Endometrial microvascular endothelial cells (primary cell): ENCODE measurements at regions not wholly inside any gene's neighbourhood (a gene's known extent, or its start where the extent isn't known, plus 50 kb on each side); places are given as distances from the start of the nearest gene placed in this dataset.

Experiments
- in situ Hi-C: cut with HindIII; loops from 2 replicates; pipeline ENCODE4 v1.10.0; 2017; ENCODE audit warnings: low sequenced_read_pairs, low pct_unique_long_range_greater_than_20kb; ENCODE audit errors: inconsistent ontology term

DNA sequence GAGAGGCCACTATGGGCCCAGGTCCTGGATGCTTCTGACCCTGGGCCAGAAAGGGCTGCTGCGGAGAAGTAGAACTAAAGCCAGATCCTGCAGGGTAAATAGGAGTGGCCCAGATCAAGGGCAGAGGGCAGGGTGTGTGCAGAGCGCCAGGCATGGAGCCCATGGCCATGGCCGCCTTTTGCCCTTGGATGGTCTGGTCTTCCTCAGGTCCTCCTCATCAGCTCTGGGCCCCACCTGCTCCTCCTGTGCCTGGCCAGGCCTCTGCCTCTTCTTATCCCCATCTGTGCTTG lies 277.6 kb downstream of the BRD1 start:
- in situ Hi-C loops = no loop called here

DNA sequence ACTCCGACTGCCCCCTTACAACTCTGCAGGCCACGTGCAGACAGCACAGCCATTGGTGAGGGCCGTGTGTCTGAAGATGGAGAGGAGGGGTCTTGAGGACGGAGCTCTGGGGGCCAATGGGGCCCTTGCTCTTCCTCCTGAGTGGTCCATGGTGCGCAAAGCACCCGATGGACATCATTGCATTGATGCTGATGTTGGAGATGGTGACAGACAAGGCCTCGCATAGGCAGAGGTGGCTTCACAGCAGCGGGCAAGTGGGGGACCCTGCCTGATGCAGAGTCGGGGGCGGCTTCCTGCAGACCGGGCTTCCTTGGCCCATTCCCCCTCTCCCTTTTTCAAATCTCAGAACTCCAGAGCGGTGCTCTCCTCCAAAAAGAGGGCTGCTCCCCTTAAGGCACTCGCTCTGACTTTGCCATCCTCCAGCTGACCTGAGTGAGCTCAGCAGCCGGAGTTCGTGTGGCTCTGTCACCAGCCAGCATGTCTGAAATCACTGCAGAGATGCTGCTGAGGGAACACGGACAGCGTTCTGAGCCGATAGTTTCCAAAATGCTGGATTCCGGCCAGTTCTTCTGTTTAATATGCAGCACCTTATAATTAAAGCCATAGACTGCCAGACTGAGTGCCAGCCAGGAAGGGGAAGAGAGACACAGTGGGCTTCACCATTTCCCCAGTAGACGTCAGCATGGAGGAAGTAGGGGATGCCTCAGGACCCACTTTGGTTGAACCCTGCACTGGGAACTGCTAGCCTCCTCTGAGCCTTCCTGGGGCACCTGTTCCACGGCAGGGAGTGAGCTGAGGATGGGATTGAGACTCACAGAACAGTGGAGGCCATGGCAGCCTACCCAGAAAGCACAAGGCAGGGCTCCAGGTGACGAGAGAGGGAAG lies 278.2 kb downstream of the BRD1 start:
- in situ Hi-C loops = no loop called here

DNA sequence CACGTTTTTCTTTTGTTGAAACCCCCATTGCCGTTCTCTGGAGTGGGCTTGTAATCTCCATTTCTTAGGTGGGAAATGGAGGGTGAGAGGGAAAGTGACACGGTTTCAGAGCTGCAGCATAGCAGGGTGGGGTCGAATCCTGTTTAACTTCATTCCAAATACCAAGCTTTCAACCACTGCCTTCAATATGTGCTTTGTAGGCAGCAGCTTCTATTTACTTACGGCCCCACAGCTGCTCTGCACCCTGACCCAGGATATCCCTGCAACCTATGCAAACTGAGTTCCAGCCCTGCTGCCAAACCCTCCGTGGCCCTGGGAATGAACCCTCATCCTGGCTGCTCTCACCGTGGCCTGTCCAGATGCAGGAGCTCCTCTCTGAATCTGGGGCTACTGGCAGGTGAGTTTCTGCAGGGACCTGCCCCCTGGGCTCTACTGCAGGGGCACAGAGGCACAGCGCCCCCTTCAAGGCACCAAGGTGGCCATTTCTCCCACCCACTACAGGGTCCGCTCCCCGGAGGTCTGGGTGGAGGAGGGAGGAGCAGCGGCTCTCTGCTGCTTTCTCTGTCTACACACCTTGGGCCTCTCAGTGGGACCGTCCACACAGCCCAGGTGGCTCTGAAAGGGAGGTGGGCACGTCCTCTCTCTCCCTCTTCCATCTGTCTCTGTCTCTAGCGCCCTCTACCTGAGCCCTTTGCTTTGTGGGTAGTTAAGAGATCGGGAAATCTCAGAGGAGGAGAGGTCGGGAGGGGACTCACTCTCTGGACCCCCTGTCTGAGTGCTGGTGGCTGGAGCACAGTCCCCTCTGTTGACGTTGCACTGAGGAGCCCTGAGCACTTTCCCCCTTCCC lies 279.1 kb downstream of the BRD1 start:
- in situ Hi-C loops = no loop called here

- in situ Hi-C loops = no loop called here
Observed at GRCh38 chr22:49547751-49548239, 279.9 kb downstream of the BRD1 start.

DNA sequence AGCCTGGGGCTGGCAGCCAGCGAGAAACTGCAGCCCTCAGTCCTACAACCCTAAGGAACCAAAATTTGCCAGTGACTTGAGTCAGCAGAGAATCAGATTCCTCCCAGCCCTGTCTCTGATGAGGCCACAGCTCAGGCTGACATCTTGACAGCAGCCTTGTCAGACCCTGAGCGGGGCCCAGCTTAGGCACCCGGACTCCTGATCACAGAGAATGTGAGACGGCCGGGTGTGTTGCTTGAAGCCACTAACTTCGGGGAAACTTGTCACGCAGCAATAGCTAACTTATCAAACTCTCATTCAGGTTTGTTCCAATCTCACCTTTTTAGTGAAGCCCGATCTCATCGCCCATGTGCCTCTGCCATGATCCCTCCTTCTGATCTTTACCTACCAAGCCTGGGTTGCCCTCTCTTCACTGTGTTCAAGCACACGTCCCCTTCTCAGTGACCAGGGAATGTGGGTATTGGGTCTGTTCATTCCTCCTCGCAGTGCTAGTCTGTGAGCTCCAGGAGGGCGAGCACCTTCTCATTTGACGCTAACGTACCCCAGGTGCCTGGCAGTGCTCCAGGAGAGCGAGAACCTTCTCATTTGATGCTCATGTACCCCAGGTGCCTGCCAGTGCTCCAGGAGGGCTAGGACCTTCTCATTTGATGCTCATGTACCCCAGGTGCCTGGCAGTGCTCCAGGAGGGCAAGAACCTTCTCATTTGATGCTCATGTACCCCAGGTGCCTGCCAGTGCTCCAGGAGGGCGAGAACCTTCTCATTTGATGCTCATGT lies 280.7 kb downstream of the BRD1 start:
- in situ Hi-C loops = no loop called here

GRCh38 chr22:49545606-49546005 lies 282.1 kb downstream of the BRD1 start:
- in situ Hi-C loops = no loop called here

DNA sequence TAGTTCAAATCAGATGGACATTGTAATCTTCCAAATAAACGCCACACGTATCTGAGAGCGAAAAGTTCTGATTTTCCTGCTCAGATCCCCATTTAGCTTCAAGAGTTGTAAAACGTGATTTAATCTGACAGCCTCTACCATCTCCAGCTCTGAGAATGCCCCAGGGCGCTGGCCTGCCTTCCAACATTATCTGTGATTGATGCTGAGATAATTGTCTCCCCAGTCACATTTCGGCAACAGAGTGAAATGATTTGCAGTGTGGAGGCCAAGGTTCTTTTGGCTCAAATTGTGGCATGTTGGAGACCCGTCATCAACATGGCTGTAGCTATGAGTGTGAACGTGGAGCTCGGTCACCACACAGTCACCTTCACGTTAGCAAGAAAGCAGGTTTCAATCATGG lies 283.4 kb downstream of the BRD1 start:
- in situ Hi-C loops = no loop called here

DNA sequence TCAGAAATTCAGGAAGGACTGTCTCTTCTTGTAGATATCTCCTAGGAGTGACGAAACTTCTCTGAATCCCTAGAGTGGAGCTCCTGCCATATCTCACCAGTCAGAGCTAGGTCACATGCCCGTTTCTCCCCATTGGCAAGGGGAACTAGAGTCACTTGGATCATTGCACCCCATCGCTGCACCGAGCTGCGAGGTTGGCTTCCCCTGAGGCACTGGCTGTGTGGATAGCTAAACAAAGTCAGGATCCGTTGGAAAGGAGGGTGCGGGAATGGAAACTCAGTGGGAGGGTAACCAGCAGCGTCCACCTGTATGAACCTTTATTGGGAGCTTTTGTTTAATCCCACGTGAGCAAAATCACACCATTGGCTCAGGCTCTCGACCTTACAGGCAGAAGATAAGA lies 283.8 kb downstream of the BRD1 start:
- in situ Hi-C loops = no loop called here

DNA sequence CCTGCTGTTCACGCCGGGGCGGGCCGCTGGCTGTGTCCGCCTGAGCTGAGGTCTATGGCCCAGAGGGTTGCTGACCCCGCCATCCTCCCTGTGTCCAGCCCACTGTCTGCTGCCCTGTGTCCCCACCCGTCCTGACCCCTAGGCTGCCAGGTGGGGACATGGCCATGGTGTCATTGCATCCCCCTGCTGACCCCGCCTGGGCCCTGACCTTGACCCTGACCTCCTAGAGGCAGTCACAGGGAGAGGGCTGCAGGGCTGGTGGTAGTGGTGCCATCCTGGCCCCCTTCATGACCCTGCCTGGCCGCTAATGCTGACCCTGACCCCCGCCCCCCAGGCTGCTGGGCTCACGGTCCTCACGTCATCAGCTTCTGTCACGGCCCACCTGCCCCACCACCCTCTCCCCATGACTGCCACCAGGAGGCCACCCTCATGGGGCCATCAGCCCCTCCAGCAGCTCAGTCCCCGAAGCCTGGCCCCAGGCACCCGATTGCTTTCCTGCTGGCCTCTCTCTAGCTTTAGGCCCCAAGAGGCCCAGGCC lies 285.9 kb downstream of the BRD1 start:
- in situ Hi-C loops = no loop called here

GRCh38 chr22:49540913-49541692 lies 286.6 kb downstream of the BRD1 start:
- in situ Hi-C loops = no loop called here

GRCh38 chr22:49540084-49540912 lies 287.4 kb downstream of the BRD1 start:
- in situ Hi-C loops = no loop called here

- in situ Hi-C loops = no loop called here
Observed at GRCh38 chr22:49538006-49538405, 289.7 kb downstream of the BRD1 start.

DNA sequence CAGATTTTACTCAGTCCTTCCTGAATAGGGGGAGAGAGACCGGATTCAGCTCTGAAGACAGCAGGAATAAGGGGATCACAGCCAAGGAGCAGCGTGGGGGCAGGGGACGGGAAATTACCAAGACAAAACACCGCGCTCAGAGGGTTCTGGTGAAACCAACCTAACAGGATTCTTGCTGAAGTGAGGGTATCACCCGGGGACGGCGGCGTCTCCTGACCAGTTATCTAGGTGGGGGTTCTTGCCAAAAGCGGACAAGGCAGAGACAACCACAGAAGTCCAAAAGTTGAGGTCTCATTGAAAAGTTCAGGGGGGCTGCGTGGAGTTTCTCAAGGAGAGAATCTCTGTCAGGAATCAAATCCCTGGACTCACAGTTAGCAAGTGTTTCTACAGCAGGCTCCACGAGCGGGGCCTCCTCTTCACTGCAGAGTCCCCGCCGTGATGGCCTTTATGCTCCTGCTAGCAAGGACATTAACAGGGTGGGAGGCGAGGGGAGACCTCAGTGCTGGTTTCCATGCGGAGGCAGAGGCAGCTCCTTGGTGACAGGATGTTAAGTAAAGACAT lies 291.0 kb downstream of the BRD1 start:
- in situ Hi-C loops = no loop called here

DNA sequence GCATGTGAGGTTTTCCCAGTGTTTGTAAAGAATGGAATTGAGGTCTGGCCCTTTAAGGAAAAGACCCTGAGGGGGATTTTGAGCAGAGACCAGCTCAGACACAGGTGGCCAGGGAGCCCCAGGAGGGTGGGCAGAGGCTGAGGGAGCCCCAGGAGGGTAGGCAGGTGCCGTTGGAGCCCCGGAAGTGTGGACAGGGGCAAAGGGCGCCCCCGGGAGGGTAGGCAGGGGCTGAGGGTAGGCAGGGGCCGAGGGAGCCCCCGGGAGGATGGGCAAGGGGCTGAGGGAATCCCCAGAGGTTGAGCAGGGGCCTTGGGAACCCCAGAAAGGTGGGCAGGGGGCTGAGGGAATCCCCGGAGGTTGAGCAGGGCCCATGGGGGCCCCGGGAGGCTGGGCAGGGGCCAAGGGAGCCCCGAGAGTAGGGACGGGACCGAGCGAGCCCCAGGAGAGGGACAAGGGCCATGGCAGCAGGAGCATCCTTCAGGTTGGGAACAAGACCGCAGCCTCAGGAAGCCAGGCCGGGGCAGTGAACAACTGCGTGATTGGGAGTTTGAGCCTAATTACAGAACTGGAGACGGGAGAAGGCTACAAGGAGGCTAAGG lies 292.0 kb downstream of the BRD1 start:
- in situ Hi-C loops = no loop called here

DNA sequence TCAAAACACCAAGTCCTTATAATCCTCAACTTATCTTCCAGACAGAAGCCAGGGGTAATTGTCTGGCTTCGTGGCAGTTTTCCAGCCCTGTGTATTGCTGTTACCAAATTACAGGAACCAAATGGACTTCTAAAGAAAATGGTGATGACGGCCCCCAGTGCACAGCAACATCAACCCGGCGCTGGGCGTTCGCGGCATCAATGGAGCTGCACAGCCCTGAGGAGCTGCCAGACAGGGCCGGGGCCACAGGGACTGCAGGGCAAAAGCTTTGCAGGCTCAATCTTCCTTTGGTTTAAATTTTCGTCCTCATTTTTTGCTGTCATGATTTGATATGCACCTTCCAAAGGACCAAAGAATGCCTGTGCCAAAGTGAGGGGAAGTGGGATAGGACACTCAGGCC lies 292.5 kb downstream of the BRD1 start:
- in situ Hi-C loops = no loop called here

- in situ Hi-C loops = no loop called here
Observed at GRCh38 chr22:49534386-49534785, 293.3 kb downstream of the BRD1 start.

- in situ Hi-C loops = no loop called here
Observed at GRCh38 chr22:49533886-49534285, 293.8 kb downstream of the BRD1 start.
